SK-N-SH (cell line): ENCODE measurements at regions not wholly inside any gene's neighbourhood (a gene's known extent, or its start where the extent isn't known, plus 50 kb on each side); places are given as distances from the start of the nearest gene placed in this dataset.

Source experiments
- NFIC ChIP-seq: IDR thresholded peaks from 2 replicates; pipeline ENCODE4 v1.4.0; 2012; ENCODE audit warnings: borderline replicate concordance
- POLR2AphosphoS5 ChIP-seq: IDR thresholded peaks from 2 replicates; pipeline ENCODE4 v1.6.1; 2012; ENCODE audit warnings: low read depth, low read length
- TF ChIP-seq, protein P1 (sequence below): fragments of 200-600 bp; sonication (generic); IDR thresholded peaks from 2 replicates; pipeline ENCODE4 v1.6.1; 2017; ENCODE audit warnings: antibody characterized with exemption, mild to moderate bottlenecking, moderate library complexity

DNA sequence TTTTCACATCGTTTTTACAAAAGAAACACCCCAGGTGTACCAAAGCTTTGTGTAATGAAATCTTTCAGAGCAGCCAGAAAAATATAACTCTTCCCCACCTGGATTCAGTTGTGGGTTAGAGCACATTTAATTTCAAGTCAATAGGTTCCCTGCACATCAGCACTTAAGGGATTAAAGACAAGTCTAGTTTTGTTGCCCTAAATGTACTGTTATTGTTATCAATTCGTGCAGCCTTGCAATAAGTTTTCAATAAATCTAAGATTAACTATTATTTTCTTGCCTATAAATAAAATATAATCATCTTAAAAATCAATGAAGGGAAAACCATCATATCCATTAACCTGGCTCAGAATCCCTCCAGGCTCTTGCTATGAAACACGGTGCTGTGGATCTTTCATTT, 172.5 kb upstream of the CDIN1 start:
- TF ChIP-seq, protein P1, sequence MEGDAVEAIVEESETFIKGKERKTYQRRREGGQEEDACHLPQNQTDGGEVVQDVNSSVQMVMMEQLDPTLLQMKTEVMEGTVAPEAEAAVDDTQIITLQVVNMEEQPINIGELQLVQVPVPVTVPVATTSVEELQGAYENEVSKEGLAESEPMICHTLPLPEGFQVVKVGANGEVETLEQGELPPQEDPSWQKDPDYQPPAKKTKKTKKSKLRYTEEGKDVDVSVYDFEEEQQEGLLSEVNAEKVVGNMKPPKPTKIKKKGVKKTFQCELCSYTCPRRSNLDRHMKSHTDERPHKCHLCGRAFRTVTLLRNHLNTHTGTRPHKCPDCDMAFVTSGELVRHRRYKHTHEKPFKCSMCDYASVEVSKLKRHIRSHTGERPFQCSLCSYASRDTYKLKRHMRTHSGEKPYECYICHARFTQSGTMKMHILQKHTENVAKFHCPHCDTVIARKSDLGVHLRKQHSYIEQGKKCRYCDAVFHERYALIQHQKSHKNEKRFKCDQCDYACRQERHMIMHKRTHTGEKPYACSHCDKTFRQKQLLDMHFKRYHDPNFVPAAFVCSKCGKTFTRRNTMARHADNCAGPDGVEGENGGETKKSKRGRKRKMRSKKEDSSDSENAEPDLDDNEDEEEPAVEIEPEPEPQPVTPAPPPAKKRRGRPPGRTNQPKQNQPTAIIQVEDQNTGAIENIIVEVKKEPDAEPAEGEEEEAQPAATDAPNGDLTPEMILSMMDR, result no peak
- TF ChIP-seq POLR2AphosphoS5 (no peak), NFIC (no peak)
